Prostate gland (tissue), 2 donors: ENCODE measurements at regions not wholly inside any gene's neighbourhood (a gene's known extent, or its start where the extent isn't known, plus 50 kb on each side); places are given as distances from the start of the nearest gene placed in this dataset.

Source experiments
- DNase-seq: peaks from one replicate; pipeline ENCODE4 v3.0.0-alpha.2; 2019; ENCODE audit warnings: low spot score
- H3K27ac ChIP-seq, 2 donors: fragments of 200-600 bp; sonication (generic); 2 replicates each; pipeline ENCODE4 v1.5.1; 2017 to 2019
- H3K27me3 ChIP-seq: fragments of 200-600 bp; sonication (generic); replicated peaks from 2 replicates; pipeline ENCODE4 v1.5.1; 2019; ENCODE audit not compliant: insufficient read depth
- H3K36me3 ChIP-seq, 2 donors: fragments of 200-600 bp; sonication (generic); 1 replicate in 1 of 2; 2 replicates in 1 of 2; pipeline versions ENCODE4 v1.5.1 to v1.8.1; 2017 to 2019
- H3K4me1 ChIP-seq: fragments of 200-600 bp; sonication (generic); replicated peaks from 2 replicates; pipeline ENCODE4 v1.5.1; 2019
- H3K4me3 ChIP-seq, 2 donors: fragments of 200-600 bp; sonication (generic); 2 replicates each; pipeline ENCODE4 v1.5.1; 2017 to 2019
- H3K9me3 ChIP-seq: fragments of 200-600 bp; sonication (generic); 2 replicates; pipeline ENCODE4 v1.5.1; 2017
- CTCF ChIP-seq, 4 experiments: fragments of 200-600 bp in 2 of 4; fragments of 450-650 bp in 2 of 4; sonication (generic) in 2 of 4; IDR thresholded peaks; 1 replicate in 3 of 4; 2 replicates in 1 of 4; pipeline ENCODE4 v1.5.1; 2016 to 2019; ENCODE audit warnings: antibody characterized with exemption in 4 of 4, mild to moderate bottlenecking in 2 of 4, moderate library complexity in 2 of 4
- POLR2A ChIP-seq: fragments of 450-650 bp; IDR thresholded peaks from one replicate; pipeline ENCODE4 v1.6.1; 2016; ENCODE audit warnings: antibody characterized with exemption, mild to moderate bottlenecking
- POLR2AphosphoS5 ChIP-seq: sonication (generic); formaldehyde crosslinking; IDR thresholded peaks from one replicate; pipeline ENCODE4 v1.6.1; 2017; ENCODE audit warnings: antibody characterized with exemption
- whole genome bisulfite sequencing: methylation state at CpG from one replicate; pipeline ENCODE4 v1.1.5; 2018; 5-methylcytosine and 5-hydroxymethylcytosine counted together
- intact Hi-C: fragments of 100-400 bp; cut with DNase I; formaldehyde crosslinking; loops from one replicate; pipeline ENCODE4 v1.14.2; 2022

DNA sequence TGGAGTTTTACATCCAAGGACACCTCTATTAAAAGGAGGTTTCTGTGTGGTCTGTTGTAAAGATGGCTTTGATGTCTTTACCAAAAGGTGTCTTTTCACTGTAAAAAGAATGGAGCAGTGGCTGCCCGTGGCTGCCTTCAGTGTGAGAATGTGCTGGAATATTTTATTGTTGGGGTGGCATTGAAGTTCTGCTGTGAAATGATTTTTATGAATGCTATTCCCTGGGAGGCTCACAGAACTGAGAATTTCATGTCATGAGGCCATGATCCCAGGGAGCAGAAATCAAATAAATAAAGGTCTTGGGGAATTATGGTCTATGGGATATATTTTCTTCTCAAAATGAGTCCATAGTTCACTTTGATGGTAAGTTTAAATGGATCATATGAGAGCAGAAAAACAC lies 425.2 kb upstream of the ZNF608 start:
- Histone ChIP-seq H3K27me3 (no peaks in the 10 kb centered on the region), H3K4me1 (no peaks in the 10 kb centered on the region), H3K4me3 (no peak overlapping the region), H3K27ac (no peak overlapping the region), H3K36me3 (no peaks in the 10 kb centered on the region), H3K9me3 (no peaks in the 10 kb centered on the region)
- intact Hi-C loops, result no loop called here
- no peak for DNase-seq
- 17% methylated on average over 1 of the region's 1 CpG for WGBS
- TF ChIP-seq POLR2A (no peak), POLR2AphosphoS5 (no peak), CTCF (IDR thresholded peaks at IDR 0.05) (no peak)

DNA sequence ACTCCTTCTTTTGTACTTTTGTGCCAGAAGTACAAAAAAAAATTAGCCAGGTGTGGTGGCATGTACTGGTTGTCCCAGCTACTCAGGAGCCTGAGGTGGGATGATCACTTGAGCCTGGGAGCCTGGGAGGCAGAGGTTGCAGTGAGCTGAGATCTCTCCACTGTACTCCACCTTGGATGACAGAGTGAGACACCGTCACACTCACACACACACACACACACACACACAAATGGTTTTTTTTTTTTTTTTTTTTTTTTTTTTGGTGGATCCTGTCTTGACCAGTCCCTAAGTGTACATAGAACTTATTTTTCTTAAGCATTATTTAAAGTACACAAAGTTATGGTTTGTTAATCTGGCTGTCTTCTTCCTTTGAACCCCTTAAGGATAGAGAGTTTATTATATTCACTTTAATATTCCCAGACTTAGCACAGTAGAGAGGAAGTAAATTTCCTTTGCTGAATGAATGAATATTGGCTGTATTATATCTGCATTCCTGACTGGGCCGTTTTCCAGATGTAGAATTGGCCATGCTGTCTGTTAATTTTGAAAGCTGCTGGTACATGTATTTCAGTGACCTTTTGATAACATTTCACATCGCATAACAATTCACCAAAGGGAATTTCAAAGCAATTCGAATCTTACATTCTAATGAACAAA lies 429.0 kb upstream of the ZNF608 start:
- no peak for TF ChIP-seq POLR2A
- no peak for TF ChIP-seq POLR2AphosphoS5
- no peak for TF ChIP-seq CTCF (IDR thresholded peaks at IDR 0.05)
- Histone ChIP-seq H3K27ac (no peak overlapping the region), H3K9me3 (no peaks in the 10 kb centered on the region), H3K27me3 (no peaks in the 10 kb centered on the region), H3K36me3 (no peaks in the 10 kb centered on the region), H3K4me3 (no peak overlapping the region), H3K4me1 (no peaks in the 10 kb centered on the region)
- intact Hi-C loops, result no loop called here
- DNase-seq, result no peak
- 32% methylated on average over 4 of the region's 4 CpGs for WGBS

GRCh38 chr5:125176005-125176390 lies 429.6 kb upstream of the ZNF608 start:
- no peaks in the 10 kb centered on the region for H3K27me3 ChIP-seq
- no peaks in the 10 kb centered on the region for H3K4me1 ChIP-seq
- TF ChIP-seq POLR2A, result no peak
- no peak for TF ChIP-seq CTCF (IDR thresholded peaks at IDR 0.05)
- TF ChIP-seq POLR2AphosphoS5, result peak; percentile 83
- peak; percentile 59 for DNase-seq
- no peaks in the 10 kb centered on the region for H3K9me3 ChIP-seq
- intact Hi-C loops, result no loop called here
- WGBS, result 13% methylated on average over 2 of the region's 2 CpGs
- H3K27ac ChIP-seq, result no peak overlapping the region
- no peak overlapping the region for H3K4me3 ChIP-seq
- no peaks in the 10 kb centered on the region for H3K36me3 ChIP-seq

DNA sequence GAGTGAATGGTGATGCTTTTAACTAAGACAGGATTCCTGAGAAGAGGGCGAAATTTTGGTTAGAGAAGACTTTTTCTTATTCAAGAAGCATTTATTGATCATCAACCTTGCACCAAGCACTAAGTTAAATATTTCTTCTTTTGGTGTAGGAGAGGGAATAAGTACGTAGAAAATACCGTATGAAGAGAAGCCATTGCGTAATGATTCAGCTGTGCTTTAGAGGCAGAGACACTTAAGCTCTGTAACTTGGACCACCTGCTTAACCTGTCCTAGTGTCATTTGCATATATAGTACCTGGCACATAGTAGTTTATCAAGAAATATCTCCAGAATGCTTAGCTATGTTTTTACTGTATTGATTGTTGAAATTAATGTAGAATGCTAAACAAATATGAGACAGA lies 430.9 kb upstream of the ZNF608 start:
- Histone ChIP-seq H3K9me3 (no peaks in the 10 kb centered on the region), H3K4me3 (no peak overlapping the region), H3K36me3 (no peaks in the 10 kb centered on the region), H3K27ac (no peak overlapping the region), H3K27me3 (no peaks in the 10 kb centered on the region), H3K4me1 (no peaks in the 10 kb centered on the region)
- intact Hi-C loops, result no loop called here
- DNase-seq, result no peak
- WGBS, result 98% methylated on average over 4 of the region's 4 CpGs
- TF ChIP-seq CTCF (IDR thresholded peaks at IDR 0.05) (no peak), POLR2A (no peak), POLR2AphosphoS5 (no peak)

GRCh38 chr5:125179612-125180011 lies 433.2 kb upstream of the ZNF608 start:
- DNase-seq, result no peak
- TF ChIP-seq POLR2A (no peak), CTCF (IDR thresholded peaks at IDR 0.05) (no peak), POLR2AphosphoS5 (no peak)
- intact Hi-C loops, result no loop called here

More at GRCh38 chr5:125179612-125180011, 433.2 kb upstream of the ZNF608 start:
- Histone ChIP-seq H3K36me3 (no peaks in the 10 kb centered on the region), H3K27ac (no peak overlapping the region), H3K4me3 (no peak overlapping the region), H3K9me3 (no peaks in the 10 kb centered on the region), H3K27me3 (no peaks in the 10 kb centered on the region), H3K4me1 (no peaks in the 10 kb centered on the region)
